ENCODE measurements at regions not wholly inside any gene's neighbourhood (a gene's known extent, or its start where the extent isn't known, plus 50 kb on each side); places are given as distances from the start of the nearest gene placed in this dataset.
"Not testable (repeated sequence)": the region's sequence is repeated elsewhere in the genome, so short reads cannot be mapped to it uniquely, and the experiment has no call there.

GRCh38 chr15:22240403-22240802 is 160.1 kb downstream of the OR4M2 start:
- DNase-seq (no peak), FAIRE-seq (no peak)
- intact Hi-C loops (cut with DNase I): no loop called here
- TF ChIP-seq CTCF (IDR thresholded peaks at IDR 0.05; ENCODE audit: borderline replicate concordance, extremely low read depth, insufficient read depth): no peak
- no peak overlapping the region for H3K4me3 ChIP-seq (ENCODE audit: low read length in 3 of 3)
- H3K9ac ChIP-seq (ENCODE audit: low read length in 3 of 3): no peak overlapping the region
- H3K27me3 ChIP-seq (ENCODE audit: control insufficient read depth, insufficient read depth, low read length): no peaks in the 10 kb centered on the region
- no peaks in the 10 kb centered on the region for H3K36me3 ChIP-seq (ENCODE audit: control insufficient read depth in 2 of 3, insufficient read depth in 3 of 3, low read length in 3 of 3)
- peaks cover 0 to 2% (median 0%) of the 10 kb centered on the region in 3 donors for H3K9me3 ChIP-seq (ENCODE audit: control insufficient read depth in 2 of 3, insufficient read depth in 1 of 3, low read length in 3 of 3)
- no peaks in the 10 kb centered on the region for H3K4me1 ChIP-seq (ENCODE audit: control insufficient read depth in 2 of 3, insufficient read depth in 2 of 3, low read depth in 1 of 3, low read length in 3 of 3)
- H3K27ac ChIP-seq (ENCODE audit: low read depth in 2 of 2, low read length in 2 of 2): no peak overlapping the region

- Histone ChIP-seq H3K4me3 (ENCODE audit: low read length in 3 of 3) (no peak overlapping the region), H3K4me1 (ENCODE audit: control insufficient read depth in 2 of 3, insufficient read depth in 2 of 3, low read depth in 1 of 3, low read length in 3 of 3) (no peaks in the 10 kb centered on the region), H3K27ac (ENCODE audit: low read depth in 2 of 2, low read length in 2 of 2) (no peak overlapping the region), H3K9ac (ENCODE audit: low read length in 3 of 3) (no peak overlapping the region), H3K36me3 (ENCODE audit: control insufficient read depth in 2 of 3, insufficient read depth in 3 of 3, low read length in 3 of 3) (no peaks in the 10 kb centered on the region), H3K9me3 (ENCODE audit: control insufficient read depth in 2 of 3, insufficient read depth in 1 of 3, low read length in 3 of 3) (peaks cover 0 to 2% (median 0%) of the 10 kb centered on the region in 3 donors), H3K27me3 (ENCODE audit: control insufficient read depth, insufficient read depth, low read length) (no peaks in the 10 kb centered on the region)
- no peak for TF ChIP-seq CTCF (IDR thresholded peaks at IDR 0.05; ENCODE audit: borderline replicate concordance, extremely low read depth, insufficient read depth)
- no peak for FAIRE-seq
- DNase-seq: no peak
- intact Hi-C loops (cut with DNase I): no loop called here
Measured at GRCh38 chr15:22240986-22241385, 160.7 kb downstream of the OR4M2 start.

- Histone ChIP-seq H3K4me3 (ENCODE audit: low read length in 3 of 3) (no peak overlapping the region), H3K27me3 (ENCODE audit: control insufficient read depth, insufficient read depth, low read length) (no peaks in the 10 kb centered on the region), H3K36me3 (ENCODE audit: control insufficient read depth in 2 of 3, insufficient read depth in 3 of 3, low read length in 3 of 3) (no peaks in the 10 kb centered on the region), H3K9me3 (ENCODE audit: control insufficient read depth in 2 of 3, insufficient read depth in 1 of 3, low read length in 3 of 3) (peaks cover 0 to 2% (median 0%) of the 10 kb centered on the region in 3 donors), H3K27ac (ENCODE audit: low read depth in 2 of 2, low read length in 2 of 2) (no peak overlapping the region), H3K9ac (ENCODE audit: low read length in 3 of 3) (no peak overlapping the region), H3K4me1 (ENCODE audit: control insufficient read depth in 2 of 3, insufficient read depth in 2 of 3, low read depth in 1 of 3, low read length in 3 of 3) (no peaks in the 10 kb centered on the region)
- intact Hi-C loops (cut with DNase I): no loop called here
- TF ChIP-seq CTCF (IDR thresholded peaks at IDR 0.05; ENCODE audit: borderline replicate concordance, extremely low read depth, insufficient read depth): no peak
- no peak for FAIRE-seq
- DNase-seq: no peak
Measured at GRCh38 chr15:22241451-22241850, 161.1 kb downstream of the OR4M2 start.

- not testable (repeated sequence) for H3K4me3 ChIP-seq (ENCODE audit: low read length in 3 of 3)
Measured at GRCh38 chr15:22242311-22242710, 162.0 kb downstream of the OR4M2 start.

More at GRCh38 chr15:22242311-22242710, 162.0 kb downstream of the OR4M2 start:
- FAIRE-seq; H3K4me1 ChIP-seq (ENCODE audit: control insufficient read depth in 2 of 3, insufficient read depth in 2 of 3, low read depth in 1 of 3, low read length in 3 of 3); DNase-seq; H3K36me3 ChIP-seq (ENCODE audit: control insufficient read depth in 2 of 3, insufficient read depth in 3 of 3, low read length in 3 of 3); intact Hi-C loops (cut with DNase I); H3K9ac ChIP-seq (ENCODE audit: low read length in 3 of 3); H3K9me3 ChIP-seq (ENCODE audit: control insufficient read depth in 2 of 3, insufficient read depth in 1 of 3, low read length in 3 of 3); H3K27me3 ChIP-seq (ENCODE audit: control insufficient read depth, insufficient read depth, low read length); H3K27ac ChIP-seq (ENCODE audit: low read depth in 2 of 2, low read length in 2 of 2): not testable (repeated sequence)

Measured in kidney (tissue), 13 donors.